PFSK-1 (cell line): ENCODE measurements at regions not wholly inside any gene's neighbourhood (a gene's known extent, or its start where the extent isn't known, plus 50 kb on each side); places are given as distances from the start of the nearest gene placed in this dataset.

Experiments
- FOXP2 ChIP-seq: optimal IDR thresholded peaks from 2 replicates; pipeline ENCODE3; 2011; ENCODE audit warnings: borderline replicate concordance, control low read depth, inconsistent platforms; ENCODE audit not compliant: insufficient read depth; ENCODE audit errors: extremely low read length, extremely low read depth
- POLR2AphosphoS5 ChIP-seq: IDR thresholded peaks from 2 replicates; pipeline ENCODE4 v1.6.1; 2012; ENCODE audit warnings: low read depth, mild to moderate bottlenecking, control low read depth, low read length, moderate library complexity
- SIN3A ChIP-seq: IDR thresholded peaks from 2 replicates; pipeline ENCODE4 v1.6.1; 2012; ENCODE audit warnings: mild to moderate bottlenecking, low read length, moderate library complexity, borderline replicate concordance; ENCODE audit not compliant: insufficient read depth
- TAF1 ChIP-seq: IDR thresholded peaks from 2 replicates; pipeline ENCODE4 v1.6.1; 2012; ENCODE audit warnings: low read length, control low read depth, borderline replicate concordance; ENCODE audit not compliant: insufficient read depth
- TF ChIP-seq, protein P1 (sequence below), 2 experiments: IDR thresholded peaks; 2 replicates each; pipeline versions ENCODE4 v1.6.1 to v1.8.0; 2011 to 2012; ENCODE audit warnings: low read depth in 2 of 2, low read length in 2 of 2, control low read depth in 1 of 2, inconsistent platforms in 1 of 2, mild to moderate bottlenecking in 1 of 2, moderate library complexity in 1 of 2; ENCODE audit not compliant: insufficient read depth in 1 of 2

DNA sequence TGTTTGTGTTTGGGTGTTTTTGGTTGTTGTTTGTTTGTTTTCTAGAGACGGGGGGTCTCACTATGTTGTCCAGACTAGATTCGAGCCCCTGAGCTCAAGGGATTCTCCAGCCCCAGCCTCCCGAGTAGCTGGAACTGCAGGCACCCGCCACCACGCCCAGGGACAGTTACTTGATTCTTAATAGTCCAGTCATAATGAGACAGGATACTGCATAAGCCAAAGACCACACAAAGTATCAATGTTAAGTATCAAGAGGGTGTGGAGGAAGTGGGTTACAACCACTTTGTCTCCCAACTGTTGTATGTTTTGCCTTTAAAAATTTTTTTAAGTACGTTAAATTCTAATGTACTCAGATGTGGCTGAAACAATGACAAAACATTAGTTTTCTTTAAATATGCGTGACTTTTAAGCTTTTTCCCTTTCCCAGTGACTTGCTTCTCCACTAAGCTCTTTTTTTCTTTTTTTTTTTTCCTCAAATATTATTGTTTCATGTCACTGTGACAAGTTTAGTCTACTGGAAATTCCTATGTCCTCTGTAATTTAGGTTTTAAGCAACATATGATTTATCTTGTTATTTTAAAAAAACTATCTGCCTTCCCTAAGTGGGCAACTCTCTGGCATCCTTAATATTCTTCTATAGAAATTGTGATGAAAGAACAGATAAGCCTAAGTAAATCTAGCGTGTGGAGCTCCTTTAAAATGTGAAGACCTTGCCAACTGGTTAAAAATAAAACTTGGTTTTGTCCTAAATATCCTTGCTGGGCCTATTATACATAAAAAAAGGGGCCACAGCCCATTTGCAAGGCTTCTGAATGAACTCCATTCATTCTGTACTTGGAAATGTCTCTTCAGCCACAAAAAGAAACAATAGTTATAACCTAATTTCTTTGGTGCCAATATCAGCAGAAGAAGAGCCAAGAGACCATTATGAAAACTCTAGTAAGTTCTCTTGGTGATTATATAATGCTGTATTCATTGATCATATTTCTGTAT is 56.2 kb upstream of the DPH5 start:
- TF ChIP-seq TAF1: no peak
- TF ChIP-seq SIN3A: no peak
- no peak for TF ChIP-seq FOXP2
- no peak for TF ChIP-seq POLR2AphosphoS5
- TF ChIP-seq, protein P1, sequence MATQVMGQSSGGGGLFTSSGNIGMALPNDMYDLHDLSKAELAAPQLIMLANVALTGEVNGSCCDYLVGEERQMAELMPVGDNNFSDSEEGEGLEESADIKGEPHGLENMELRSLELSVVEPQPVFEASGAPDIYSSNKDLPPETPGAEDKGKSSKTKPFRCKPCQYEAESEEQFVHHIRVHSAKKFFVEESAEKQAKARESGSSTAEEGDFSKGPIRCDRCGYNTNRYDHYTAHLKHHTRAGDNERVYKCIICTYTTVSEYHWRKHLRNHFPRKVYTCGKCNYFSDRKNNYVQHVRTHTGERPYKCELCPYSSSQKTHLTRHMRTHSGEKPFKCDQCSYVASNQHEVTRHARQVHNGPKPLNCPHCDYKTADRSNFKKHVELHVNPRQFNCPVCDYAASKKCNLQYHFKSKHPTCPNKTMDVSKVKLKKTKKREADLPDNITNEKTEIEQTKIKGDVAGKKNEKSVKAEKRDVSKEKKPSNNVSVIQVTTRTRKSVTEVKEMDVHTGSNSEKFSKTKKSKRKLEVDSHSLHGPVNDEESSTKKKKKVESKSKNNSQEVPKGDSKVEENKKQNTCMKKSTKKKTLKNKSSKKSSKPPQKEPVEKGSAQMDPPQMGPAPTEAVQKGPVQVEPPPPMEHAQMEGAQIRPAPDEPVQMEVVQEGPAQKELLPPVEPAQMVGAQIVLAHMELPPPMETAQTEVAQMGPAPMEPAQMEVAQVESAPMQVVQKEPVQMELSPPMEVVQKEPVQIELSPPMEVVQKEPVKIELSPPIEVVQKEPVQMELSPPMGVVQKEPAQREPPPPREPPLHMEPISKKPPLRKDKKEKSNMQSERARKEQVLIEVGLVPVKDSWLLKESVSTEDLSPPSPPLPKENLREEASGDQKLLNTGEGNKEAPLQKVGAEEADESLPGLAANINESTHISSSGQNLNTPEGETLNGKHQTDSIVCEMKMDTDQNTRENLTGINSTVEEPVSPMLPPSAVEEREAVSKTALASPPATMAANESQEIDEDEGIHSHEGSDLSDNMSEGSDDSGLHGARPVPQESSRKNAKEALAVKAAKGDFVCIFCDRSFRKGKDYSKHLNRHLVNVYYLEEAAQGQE (IDR thresholded peaks at IDR 0.05; ENCODE audit: insufficient read depth in 1 of 2, low read depth in 2 of 2, low read length in 2 of 2): no peak

DNA sequence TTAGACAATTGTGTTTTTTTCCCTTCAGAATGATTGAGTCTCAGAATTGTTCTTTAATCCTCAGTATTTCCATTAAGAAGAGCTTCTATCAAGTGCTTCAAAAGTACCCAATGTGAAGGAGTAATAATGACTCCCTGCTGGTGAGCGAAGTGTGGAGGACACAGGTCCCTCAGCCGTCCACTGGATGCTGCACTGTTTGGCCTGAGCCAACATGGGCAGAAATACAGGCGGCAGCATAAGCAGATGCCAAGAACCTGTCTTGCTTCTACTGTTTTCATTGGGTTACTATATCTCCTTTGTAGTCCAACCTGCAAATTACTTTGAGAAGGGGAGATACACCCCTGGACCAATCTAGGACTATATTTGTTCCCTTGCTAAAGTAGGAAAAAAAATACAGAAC is 55.3 kb upstream of the DPH5 start:
- TF ChIP-seq SIN3A (no peak), POLR2AphosphoS5 (no peak)
- TF ChIP-seq, protein P1 (IDR thresholded peaks at IDR 0.05; ENCODE audit: insufficient read depth in 1 of 2, low read depth in 2 of 2, low read length in 2 of 2): no peak

DNA sequence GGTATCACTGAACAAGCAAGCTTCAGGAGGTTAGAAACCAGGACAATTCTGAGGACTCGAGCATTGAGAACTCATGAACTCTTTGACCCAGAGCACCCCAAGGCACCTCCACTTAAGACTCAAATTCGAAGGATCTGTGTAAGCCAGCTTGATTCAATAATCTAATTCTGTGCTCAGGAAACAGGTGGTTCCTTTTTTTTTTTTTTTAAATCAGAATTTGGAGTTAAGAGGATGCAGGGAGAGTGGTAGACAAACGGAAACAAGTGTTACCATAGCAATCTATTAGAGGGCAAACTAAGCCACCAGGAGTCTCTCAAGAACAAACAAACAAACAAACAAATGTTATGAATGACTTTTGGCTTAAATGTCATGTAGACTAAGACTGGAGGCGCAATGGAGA is 53.8 kb upstream of the DPH5 start:
- TF ChIP-seq POLR2AphosphoS5 (no peak), SIN3A (no peak), FOXP2 (no peak), TAF1 (no peak)
- TF ChIP-seq, protein P1 (IDR thresholded peaks at IDR 0.05; ENCODE audit: insufficient read depth in 1 of 2, low read depth in 2 of 2, low read length in 2 of 2): no peak

- TF ChIP-seq SIN3A: no peak
- no peak for TF ChIP-seq FOXP2
- TF ChIP-seq POLR2AphosphoS5: no peak
- no peak for TF ChIP-seq TAF1
- TF ChIP-seq, protein P1 (IDR thresholded peaks at IDR 0.05; ENCODE audit: insufficient read depth in 1 of 2, low read depth in 2 of 2, low read length in 2 of 2): no peak
Observed at GRCh38 chr1:101077849-101078248, 52.3 kb upstream of the DPH5 start.
